Lung (tissue), 11 donors: ENCODE measurements at regions not wholly inside any gene's neighbourhood (a gene's known extent, or its start where the extent isn't known, plus 50 kb on each side); places are given as distances from the start of the nearest gene placed in this dataset.
"Not testable (repeated sequence)": the region's sequence is repeated elsewhere in the genome, so short reads cannot be mapped to it uniquely, and the experiment has no call there.

Source experiments
- ATAC-seq: fragments of 200-7000 bp; cut with Tn5 transposase; one replicate; pipeline ENCODE4 v1.9.1; 2020; ENCODE audit warnings: moderate number of reproducible peaks; ENCODE audit not compliant: insufficient read depth, low FRiP score
- DNase-seq, 3 donors: peaks; one replicate each; pipeline ENCODE4 v3.0.0-alpha.2; 2013 to 2017
- H3K27ac ChIP-seq, 2 donors: one replicate each; pipeline ENCODE4 v1.5.1; 2013; ENCODE audit warnings: mild to moderate bottlenecking in 2 of 2, moderate library complexity in 2 of 2, control low read depth in 1 of 2, inconsistent platforms in 1 of 2, low read depth in 1 of 2, low read length in 1 of 2
- H3K27me3 ChIP-seq, 3 donors: one replicate each; pipeline ENCODE4 v1.5.1; 2013; ENCODE audit warnings: low read length in 2 of 3; ENCODE audit not compliant: control insufficient read depth in 3 of 3, insufficient read depth in 3 of 3
- H3K36me3 ChIP-seq, 4 donors: one replicate each; pipeline ENCODE4 v1.5.1; 2013; ENCODE audit warnings: low read length in 4 of 4, mild to moderate bottlenecking in 1 of 4, moderate library complexity in 1 of 4; ENCODE audit not compliant: control insufficient read depth in 4 of 4, insufficient read depth in 4 of 4
- H3K4me1 ChIP-seq, 5 donors: one replicate each; pipeline ENCODE4 v1.5.1; 2013; ENCODE audit warnings: low read length in 5 of 5, mild to moderate bottlenecking in 2 of 5, moderate library complexity in 1 of 5; ENCODE audit not compliant: control insufficient read depth in 5 of 5, insufficient read depth in 5 of 5
- H3K4me3 ChIP-seq: one replicate; pipeline ENCODE4 v1.5.1; 2013; ENCODE audit warnings: mild to moderate bottlenecking, control low read depth, moderate library complexity
- H3K9ac ChIP-seq, 2 donors: one replicate each; pipeline ENCODE4 v1.5.1; 2013; ENCODE audit warnings: low read length in 2 of 2, control low read depth in 1 of 2; ENCODE audit not compliant: insufficient read depth in 1 of 2
- H3K9me3 ChIP-seq, 4 donors: one replicate each; pipeline ENCODE4 v1.5.1; 2013; ENCODE audit warnings: low read length in 3 of 4, mild to moderate bottlenecking in 1 of 4, moderate library complexity in 1 of 4; ENCODE audit not compliant: control insufficient read depth in 4 of 4, insufficient read depth in 3 of 4
- CTCF ChIP-seq: IDR thresholded peaks from 2 replicates; pipeline ENCODE4 v1.5.1; 2012; ENCODE audit warnings: mild to moderate bottlenecking; ENCODE audit errors: control extremely low read depth, extremely low read depth
- WGBS, 2 donors: extraction: QIAGEN DNeasy Blood & Tissue Kit; methylation state at CpG; one replicate each; pipeline ENCODE4 v1.1.7; 2013; 5-methylcytosine and 5-hydroxymethylcytosine counted together
- donor health status: control.
- donor health status: control.
- donor health status: Bipolar disorder and iron deficiency.
- donor health status: healthy.
- donor health status: DM: yes; HTN: yes; CAD: no.

DNA sequence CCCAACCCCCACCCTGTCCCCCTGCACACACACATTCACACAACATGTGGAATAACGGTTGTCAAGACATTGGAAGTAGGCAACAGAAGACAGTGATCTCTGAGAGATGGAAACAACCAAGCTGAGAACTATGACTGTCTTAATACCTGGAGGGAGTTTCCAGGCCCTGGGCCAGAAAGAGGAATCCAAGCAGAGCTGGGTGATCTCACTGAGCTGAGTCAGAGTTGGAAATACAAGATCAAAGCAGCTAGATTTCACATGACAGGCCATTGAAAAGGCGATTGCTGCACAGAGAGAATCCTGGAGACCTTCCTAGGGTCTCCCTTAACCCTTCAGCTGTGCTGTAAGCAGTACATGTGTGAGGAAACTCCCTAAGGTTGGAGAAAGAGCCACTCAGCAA lies 165.8 kb upstream of the PRSS1 start:
- DNase-seq (no peak), ATAC-seq (no peak)
- 42 to 50% methylated on average over 2 of the region's 2 CpGs for WGBS, 2 donors
- H3K27ac ChIP-seq, result no peak overlapping the region
- H3K4me3 ChIP-seq, result no peak overlapping the region
- TF ChIP-seq CTCF, result no peak
- H3K4me1 ChIP-seq, result peaks cover 0 to 3% (median 0%) of the 10 kb centered on the region in 5 donors
- H3K9ac ChIP-seq, result no peak overlapping the region
- H3K27me3 ChIP-seq, result no peaks in the 10 kb centered on the region
- H3K9me3 ChIP-seq, result no peaks in the 10 kb centered on the region
- no peaks in the 10 kb centered on the region for H3K36me3 ChIP-seq

DNA sequence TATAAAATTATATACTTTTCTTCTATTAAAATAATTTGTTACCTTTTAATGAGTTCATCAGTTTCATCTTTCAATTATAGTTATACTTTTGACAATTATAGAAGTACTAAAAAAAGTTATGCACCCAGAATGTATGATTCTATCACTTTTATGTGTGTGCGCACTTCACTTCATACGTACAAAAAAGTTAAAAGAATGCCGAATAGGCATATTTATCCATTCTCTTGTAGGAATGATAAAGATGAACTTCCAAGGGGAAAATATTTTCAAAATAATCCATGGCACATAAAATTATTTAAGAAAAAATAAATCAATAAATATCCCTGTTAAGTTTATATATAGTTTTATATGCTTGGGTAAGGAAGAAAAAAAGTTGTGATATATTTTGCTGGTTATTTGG lies 166.9 kb upstream of the PRSS1 start:
- H3K4me3 ChIP-seq, result no peak overlapping the region
- TF ChIP-seq CTCF, result no peak
- H3K27me3 ChIP-seq, result no peaks in the 10 kb centered on the region
- 97 to 98% methylated on average over 3 of the region's 3 CpGs for WGBS, 2 donors
- DNase-seq (no peak), ATAC-seq (no peak)
- no peaks in the 10 kb centered on the region for H3K9me3 ChIP-seq
- H3K4me1 ChIP-seq, result peaks cover 0 to 3% (median 0%) of the 10 kb centered on the region in 5 donors
- no peak overlapping the region for H3K27ac ChIP-seq
- no peaks in the 10 kb centered on the region for H3K36me3 ChIP-seq
- no peak overlapping the region for H3K9ac ChIP-seq

- TF ChIP-seq CTCF, result no peak
- Histone ChIP-seq H3K9me3 (no peaks in the 10 kb centered on the region), H3K27ac (no peak overlapping the region), H3K4me3 (no peak overlapping the region), H3K9ac (no peak overlapping the region), H3K27me3 (no peaks in the 10 kb centered on the region), H3K4me1 (peaks cover 0 to 3% (median 0%) of the 10 kb centered on the region in 5 donors), H3K36me3 (no peaks in the 10 kb centered on the region)
- WGBS, 2 donors, result 28 to 34% methylated on average over 4 of the region's 4 CpGs
- ATAC-seq (no peak), DNase-seq (no peak)
These were observed 167.9 kb upstream of the PRSS1 start for GRCh38 chr7:142581341-142581740.

GRCh38 chr7:142579946-142580345 lies 169.3 kb upstream of the PRSS1 start:
- WGBS, 2 donors, result 60 to 78% methylated on average over 1 of the region's 1 CpG
- H3K27me3 ChIP-seq, result no peaks in the 10 kb centered on the region
- DNase-seq (no peak), ATAC-seq (no peak)
- no peak for TF ChIP-seq CTCF
- no peak overlapping the region for H3K27ac ChIP-seq
- peaks cover 0 to 3% (median 0%) of the 10 kb centered on the region in 5 donors for H3K4me1 ChIP-seq
- no peak overlapping the region for H3K4me3 ChIP-seq
- H3K9me3 ChIP-seq, result no peaks in the 10 kb centered on the region
- H3K36me3 ChIP-seq, result no peaks in the 10 kb centered on the region
- H3K9ac ChIP-seq, result no peak overlapping the region

GRCh38 chr7:142575351-142575750 lies 173.9 kb upstream of the PRSS1 start:
- not testable (repeated sequence) for H3K4me3 ChIP-seq, DNase-seq, H3K27ac ChIP-seq, H3K9me3 ChIP-seq, ATAC-seq, H3K27me3 ChIP-seq, H3K4me1 ChIP-seq, H3K9ac ChIP-seq, H3K36me3 ChIP-seq
- WGBS, 2 donors, result 93 to 96% methylated on average over 20 to 25 of the region's 25 CpGs
